HepG2 (cell line): ENCODE measurements at regions not wholly inside any gene's neighbourhood (a gene's known extent, or its start where the extent isn't known, plus 50 kb on each side); places are given as distances from the start of the nearest gene placed in this dataset.

Experiments
- CEBPB ChIP-seq: IDR thresholded peaks from 2 replicates; pipeline ENCODE4 v1.6.1; 2011; ENCODE audit warnings: low read depth, low read length, improper control_type of control experiment, borderline replicate concordance
- MXD4 ChIP-seq: IDR thresholded peaks from 2 replicates; pipeline ENCODE4 v1.6.1; 2016; ENCODE audit warnings: mild to moderate bottlenecking, missing biosample characterization, missing genetic modification reagents
- NR3C1 ChIP-seq: sonication (generic); formaldehyde crosslinking; IDR thresholded peaks from 2 replicates; pipeline ENCODE4 v1.4.0; 2020; ENCODE audit warnings: missing genetic modification reagents
- POLR2A ChIP-seq, 2 experiments: IDR thresholded peaks; 2 replicates each; pipeline ENCODE4 v1.6.1; 2011; ENCODE audit warnings: low read depth in 2 of 2, low read length in 2 of 2, mild to moderate bottlenecking in 1 of 2, moderate library complexity in 1 of 2; ENCODE audit not compliant: insufficient read depth in 1 of 2
- POLR2AphosphoS5 ChIP-seq: IDR thresholded peaks from 2 replicates; pipeline ENCODE4 v1.6.1; 2012; ENCODE audit warnings: low read depth, low read length
- RBAK ChIP-seq: sonication (generic); formaldehyde crosslinking; IDR thresholded peaks from 2 replicates; pipeline ENCODE4 v1.5.1; 2020; ENCODE audit warnings: mild to moderate bottlenecking, missing genetic modification reagents
- SIN3A ChIP-seq: IDR thresholded peaks from 2 replicates; pipeline ENCODE4 v1.6.1; 2011; ENCODE audit warnings: low read depth, mild to moderate bottlenecking, control low read depth, low read length, borderline replicate concordance
- ZBTB1 ChIP-seq: sonication (generic); formaldehyde crosslinking; IDR thresholded peaks from 2 replicates; pipeline ENCODE4 v1.4.0; 2020; ENCODE audit warnings: missing genetic modification reagents, borderline replicate concordance
- ZNF24 ChIP-seq: fragments of 450-650 bp; IDR thresholded peaks from 2 replicates; pipeline ENCODE4 v1.6.1; 2017; ENCODE audit warnings: antibody characterized with exemption, mild to moderate bottlenecking
- TF ChIP-seq, protein P1 (sequence below): sonication (generic); formaldehyde crosslinking; IDR thresholded peaks from 2 replicates; pipeline ENCODE4 v1.5.0; 2020; ENCODE audit warnings: mild to moderate bottlenecking, missing genetic modification reagents, moderate library complexity
- TF ChIP-seq, protein P2 (sequence below): sonication (generic); formaldehyde crosslinking; conservative IDR thresholded peaks from 2 replicates; pipeline ENCODE4 v1.4.0; 2020; ENCODE audit warnings: missing genetic modification reagents

DNA sequence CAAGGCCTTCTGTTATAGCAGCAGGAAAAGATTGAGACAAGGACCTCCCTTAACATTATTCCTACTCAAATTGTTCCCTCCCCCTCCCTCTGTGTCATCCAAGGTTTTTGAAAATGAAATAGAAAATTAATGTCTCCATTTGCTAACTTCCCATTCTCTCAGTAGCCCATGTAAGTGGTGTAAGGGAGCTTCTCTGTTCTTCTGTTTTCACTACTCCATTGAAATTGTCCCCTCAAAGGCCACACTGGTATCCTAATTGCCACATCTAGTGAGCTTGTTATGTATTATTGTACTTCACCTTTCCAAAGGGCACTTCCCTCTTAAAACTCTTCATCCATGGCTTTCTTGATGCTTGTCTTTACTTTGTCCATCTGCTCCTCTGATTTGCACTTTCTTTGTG is 131.2 kb upstream of the PIK3R1 start:
- TF ChIP-seq ZNF24 (no peak), POLR2AphosphoS5 (no peak), ZBTB1 (CRISPR knock-in tag) (no peak), MXD4 (CRISPR knock-in tag) (no peak), POLR2A (IDR thresholded peaks at IDR 0.05; ENCODE audit: insufficient read depth in 1 of 2, low read depth in 2 of 2, low read length in 2 of 2) (no peak), SIN3A (no peak), CEBPB (no peak), RBAK (CRISPR knock-in tag) (no peak), NR3C1 (CRISPR knock-in tag) (no peak)
- TF ChIP-seq, protein P1, sequence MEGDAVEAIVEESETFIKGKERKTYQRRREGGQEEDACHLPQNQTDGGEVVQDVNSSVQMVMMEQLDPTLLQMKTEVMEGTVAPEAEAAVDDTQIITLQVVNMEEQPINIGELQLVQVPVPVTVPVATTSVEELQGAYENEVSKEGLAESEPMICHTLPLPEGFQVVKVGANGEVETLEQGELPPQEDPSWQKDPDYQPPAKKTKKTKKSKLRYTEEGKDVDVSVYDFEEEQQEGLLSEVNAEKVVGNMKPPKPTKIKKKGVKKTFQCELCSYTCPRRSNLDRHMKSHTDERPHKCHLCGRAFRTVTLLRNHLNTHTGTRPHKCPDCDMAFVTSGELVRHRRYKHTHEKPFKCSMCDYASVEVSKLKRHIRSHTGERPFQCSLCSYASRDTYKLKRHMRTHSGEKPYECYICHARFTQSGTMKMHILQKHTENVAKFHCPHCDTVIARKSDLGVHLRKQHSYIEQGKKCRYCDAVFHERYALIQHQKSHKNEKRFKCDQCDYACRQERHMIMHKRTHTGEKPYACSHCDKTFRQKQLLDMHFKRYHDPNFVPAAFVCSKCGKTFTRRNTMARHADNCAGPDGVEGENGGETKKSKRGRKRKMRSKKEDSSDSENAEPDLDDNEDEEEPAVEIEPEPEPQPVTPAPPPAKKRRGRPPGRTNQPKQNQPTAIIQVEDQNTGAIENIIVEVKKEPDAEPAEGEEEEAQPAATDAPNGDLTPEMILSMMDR (CRISPR knock-in tag): no peak
- TF ChIP-seq, protein P2, sequence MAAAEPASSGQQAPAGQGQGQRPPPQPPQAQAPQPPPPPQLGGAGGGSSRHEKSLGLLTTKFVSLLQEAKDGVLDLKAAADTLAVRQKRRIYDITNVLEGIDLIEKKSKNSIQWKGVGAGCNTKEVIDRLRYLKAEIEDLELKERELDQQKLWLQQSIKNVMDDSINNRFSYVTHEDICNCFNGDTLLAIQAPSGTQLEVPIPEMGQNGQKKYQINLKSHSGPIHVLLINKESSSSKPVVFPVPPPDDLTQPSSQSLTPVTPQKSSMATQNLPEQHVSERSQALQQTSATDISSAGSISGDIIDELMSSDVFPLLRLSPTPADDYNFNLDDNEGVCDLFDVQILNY (CRISPR knock-in tag): no peak
